ENCODE measurements at regions not wholly inside any gene's neighbourhood (a gene's known extent, or its start where the extent isn't known, plus 50 kb on each side); places are given as distances from the start of the nearest gene placed in this dataset.
"Not testable (repeated sequence)": the region's sequence is repeated elsewhere in the genome, so short reads cannot be mapped to it uniquely, and the experiment has no call there.

GRCh38 chr2:76697439-76697838, 824.7 kb downstream of the LRRTM4 start:
- not testable (repeated sequence) for TF ChIP-seq CTCF (IDR thresholded peaks at IDR 0.05 in 4 of 5, conservative IDR thresholded peaks at IDR 0.05 in 1 of 5); POLR2A (IDR thresholded peaks at IDR 0.05)
